ENCODE measurements at regions not wholly inside any gene's neighbourhood (a gene's known extent, or its start where the extent isn't known, plus 50 kb on each side); places are given as distances from the start of the nearest gene placed in this dataset.

DNA sequence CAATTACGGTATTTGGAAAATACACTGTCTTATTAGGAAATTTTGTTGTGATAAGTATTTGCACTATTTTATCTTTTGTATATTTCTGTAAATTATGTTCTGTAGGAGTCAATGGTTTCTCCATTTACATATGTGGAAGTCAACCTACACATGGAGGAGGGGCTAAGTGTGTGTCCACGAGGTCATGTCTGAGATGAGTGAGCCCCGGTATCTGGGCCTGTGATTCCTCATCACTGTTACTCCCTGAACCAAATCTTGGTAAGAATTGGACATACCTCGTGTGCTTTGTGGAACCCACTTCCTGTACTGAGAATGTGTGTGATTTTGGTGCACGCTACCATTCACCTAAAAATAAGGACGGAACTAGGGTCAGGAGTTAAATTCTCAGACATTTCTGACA lies 1105.5 kb downstream of the TMEM121 start:
- H3F3A ChIP-seq (replicated peaks; ENCODE audit: low read depth), result no peaks in the 10 kb centered on the region
- Mint-ChIP-seq H3K4me1 (no peaks in the 10 kb centered on the region), H3K4me3 (no peak overlapping the region), H3K9me3 (peaks cover 95% of the 10 kb centered on the region), H3K27ac (no peak overlapping the region), H3K27me3 (ENCODE audit: insufficient read depth, low read depth, poor library complexity) (no peaks in the 10 kb centered on the region), H3K36me3 (ENCODE audit: low read depth) (peaks cover 45% of the 10 kb centered on the region)
- H3K4me2 ChIP-seq, result no peak overlapping the region
- no peaks in the 10 kb centered on the region for H3K27me3 ChIP-seq (ENCODE audit: insufficient read depth)
- ATAC-seq, result no peak
- H3K79me2 ChIP-seq (replicated peaks; ENCODE audit: insufficient read depth), result no peaks in the 10 kb centered on the region
- peaks cover 3% of the 10 kb centered on the region; the same call in 1 of the 2 replicates for H3K36me3 ChIP-seq (ENCODE audit: insufficient read depth)
- DNase-seq (ENCODE audit: low spot score), result no peak
- TF ChIP-seq STAT1 (IDR thresholded peaks at IDR 0.05; ENCODE audit: unreplicated experiment), result no peak
- TF ChIP-seq ZNF331 (CRISPR knock-in tag; IDR thresholded peaks at IDR 0.05; ENCODE audit: low read depth), result no peak
- no peak for TF ChIP-seq EZH2phosphoT487 (IDR thresholded peaks at IDR 0.05; ENCODE audit: unreplicated experiment)
- TF ChIP-seq NANOG (IDR thresholded peaks at IDR 0.05; ENCODE audit: borderline replicate concordance), result no peak
- TF ChIP-seq CREB1 (CRISPR knock-in tag; IDR thresholded peaks at IDR 0.05; ENCODE audit: low read depth), result no peak
- TF ChIP-seq, protein P1, sequence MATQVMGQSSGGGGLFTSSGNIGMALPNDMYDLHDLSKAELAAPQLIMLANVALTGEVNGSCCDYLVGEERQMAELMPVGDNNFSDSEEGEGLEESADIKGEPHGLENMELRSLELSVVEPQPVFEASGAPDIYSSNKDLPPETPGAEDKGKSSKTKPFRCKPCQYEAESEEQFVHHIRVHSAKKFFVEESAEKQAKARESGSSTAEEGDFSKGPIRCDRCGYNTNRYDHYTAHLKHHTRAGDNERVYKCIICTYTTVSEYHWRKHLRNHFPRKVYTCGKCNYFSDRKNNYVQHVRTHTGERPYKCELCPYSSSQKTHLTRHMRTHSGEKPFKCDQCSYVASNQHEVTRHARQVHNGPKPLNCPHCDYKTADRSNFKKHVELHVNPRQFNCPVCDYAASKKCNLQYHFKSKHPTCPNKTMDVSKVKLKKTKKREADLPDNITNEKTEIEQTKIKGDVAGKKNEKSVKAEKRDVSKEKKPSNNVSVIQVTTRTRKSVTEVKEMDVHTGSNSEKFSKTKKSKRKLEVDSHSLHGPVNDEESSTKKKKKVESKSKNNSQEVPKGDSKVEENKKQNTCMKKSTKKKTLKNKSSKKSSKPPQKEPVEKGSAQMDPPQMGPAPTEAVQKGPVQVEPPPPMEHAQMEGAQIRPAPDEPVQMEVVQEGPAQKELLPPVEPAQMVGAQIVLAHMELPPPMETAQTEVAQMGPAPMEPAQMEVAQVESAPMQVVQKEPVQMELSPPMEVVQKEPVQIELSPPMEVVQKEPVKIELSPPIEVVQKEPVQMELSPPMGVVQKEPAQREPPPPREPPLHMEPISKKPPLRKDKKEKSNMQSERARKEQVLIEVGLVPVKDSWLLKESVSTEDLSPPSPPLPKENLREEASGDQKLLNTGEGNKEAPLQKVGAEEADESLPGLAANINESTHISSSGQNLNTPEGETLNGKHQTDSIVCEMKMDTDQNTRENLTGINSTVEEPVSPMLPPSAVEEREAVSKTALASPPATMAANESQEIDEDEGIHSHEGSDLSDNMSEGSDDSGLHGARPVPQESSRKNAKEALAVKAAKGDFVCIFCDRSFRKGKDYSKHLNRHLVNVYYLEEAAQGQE (IDR thresholded peaks at IDR 0.05; ENCODE audit: unreplicated experiment), result no peak
- TF ChIP-seq, protein P2, sequence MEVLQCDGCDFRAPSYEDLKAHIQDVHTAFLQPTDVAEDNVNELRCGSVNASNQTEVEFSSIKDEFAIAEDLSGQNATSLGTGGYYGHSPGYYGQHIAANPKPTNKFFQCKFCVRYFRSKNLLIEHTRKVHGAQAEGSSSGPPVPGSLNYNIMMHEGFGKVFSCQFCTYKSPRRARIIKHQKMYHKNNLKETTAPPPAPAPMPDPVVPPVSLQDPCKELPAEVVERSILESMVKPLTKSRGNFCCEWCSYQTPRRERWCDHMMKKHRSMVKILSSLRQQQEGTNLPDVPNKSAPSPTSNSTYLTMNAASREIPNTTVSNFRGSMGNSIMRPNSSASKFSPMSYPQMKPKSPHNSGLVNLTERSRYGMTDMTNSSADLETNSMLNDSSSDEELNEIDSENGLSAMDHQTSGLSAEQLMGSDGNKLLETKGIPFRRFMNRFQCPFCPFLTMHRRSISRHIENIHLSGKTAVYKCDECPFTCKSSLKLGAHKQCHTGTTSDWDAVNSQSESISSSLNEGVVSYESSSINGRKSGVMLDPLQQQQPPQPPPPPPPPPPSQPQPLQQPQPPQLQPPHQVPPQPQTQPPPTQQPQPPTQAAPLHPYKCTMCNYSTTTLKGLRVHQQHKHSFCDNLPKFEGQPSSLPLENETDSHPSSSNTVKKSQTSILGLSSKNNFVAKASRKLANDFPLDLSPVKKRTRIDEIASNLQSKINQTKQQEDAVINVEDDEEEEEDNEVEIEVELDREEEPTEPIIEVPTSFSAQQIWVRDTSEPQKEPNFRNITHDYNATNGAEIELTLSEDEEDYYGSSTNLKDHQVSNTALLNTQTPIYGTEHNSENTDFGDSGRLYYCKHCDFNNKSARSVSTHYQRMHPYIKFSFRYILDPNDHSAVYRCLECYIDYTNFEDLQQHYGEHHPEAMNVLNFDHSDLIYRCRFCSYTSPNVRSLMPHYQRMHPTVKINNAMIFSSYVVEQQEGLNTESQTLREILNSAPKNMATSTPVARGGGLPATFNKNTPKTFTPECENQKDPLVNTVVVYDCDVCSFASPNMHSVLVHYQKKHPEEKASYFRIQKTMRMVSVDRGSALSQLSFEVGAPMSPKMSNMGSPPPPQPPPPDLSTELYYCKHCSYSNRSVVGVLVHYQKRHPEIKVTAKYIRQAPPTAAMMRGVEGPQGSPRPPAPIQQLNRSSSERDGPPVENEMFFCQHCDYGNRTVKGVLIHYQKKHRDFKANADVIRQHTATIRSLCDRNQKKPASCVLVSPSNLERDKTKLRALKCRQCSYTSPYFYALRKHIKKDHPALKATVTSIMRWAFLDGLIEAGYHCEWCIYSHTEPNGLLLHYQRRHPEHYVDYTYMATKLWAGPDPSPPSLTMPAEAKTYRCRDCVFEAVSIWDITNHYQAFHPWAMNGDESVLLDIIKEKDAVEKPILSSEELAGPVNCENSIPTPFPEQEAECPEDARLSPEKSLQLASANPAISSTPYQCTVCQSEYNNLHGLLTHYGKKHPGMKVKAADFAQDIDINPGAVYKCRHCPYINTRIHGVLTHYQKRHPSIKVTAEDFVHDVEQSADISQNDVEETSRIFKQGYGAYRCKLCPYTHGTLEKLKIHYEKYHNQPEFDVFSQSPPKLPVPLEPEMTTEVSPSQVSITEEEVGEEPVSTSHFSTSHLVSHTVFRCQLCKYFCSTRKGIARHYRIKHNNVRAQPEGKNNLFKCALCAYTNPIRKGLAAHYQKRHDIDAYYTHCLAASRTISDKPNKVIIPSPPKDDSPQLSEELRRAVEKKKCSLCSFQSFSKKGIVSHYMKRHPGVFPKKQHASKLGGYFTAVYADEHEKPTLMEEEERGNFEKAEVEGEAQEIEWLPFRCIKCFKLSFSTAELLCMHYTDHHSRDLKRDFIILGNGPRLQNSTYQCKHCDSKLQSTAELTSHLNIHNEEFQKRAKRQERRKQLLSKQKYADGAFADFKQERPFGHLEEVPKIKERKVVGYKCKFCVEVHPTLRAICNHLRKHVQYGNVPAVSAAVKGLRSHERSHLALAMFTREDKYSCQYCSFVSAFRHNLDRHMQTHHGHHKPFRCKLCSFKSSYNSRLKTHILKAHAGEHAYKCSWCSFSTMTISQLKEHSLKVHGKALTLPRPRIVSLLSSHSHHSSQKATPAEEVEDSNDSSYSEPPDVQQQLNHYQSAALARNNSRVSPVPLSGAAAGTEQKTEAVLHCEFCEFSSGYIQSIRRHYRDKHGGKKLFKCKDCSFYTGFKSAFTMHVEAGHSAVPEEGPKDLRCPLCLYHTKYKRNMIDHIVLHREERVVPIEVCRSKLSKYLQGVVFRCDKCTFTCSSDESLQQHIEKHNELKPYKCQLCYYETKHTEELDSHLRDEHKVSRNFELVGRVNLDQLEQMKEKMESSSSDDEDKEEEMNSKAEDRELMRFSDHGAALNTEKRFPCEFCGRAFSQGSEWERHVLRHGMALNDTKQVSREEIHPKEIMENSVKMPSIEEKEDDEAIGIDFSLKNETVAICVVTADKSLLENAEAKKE (CRISPR knock-in tag; IDR thresholded peaks at IDR 0.05), result no peak
- TF ChIP-seq EZH2 (IDR thresholded peaks at IDR 0.05; ENCODE audit: low read depth, unreplicated experiment), result no peak
- no peak for TF ChIP-seq POLR2AphosphoS5 (IDR thresholded peaks at IDR 0.05; ENCODE audit: low read depth)
- TF ChIP-seq JUNB (IDR thresholded peaks at IDR 0.05; ENCODE audit: unreplicated experiment), result no peak
- no peak overlapping the region for H3K4me3 ChIP-seq
- H3K4me1 ChIP-seq (ENCODE audit: insufficient read depth), result no peaks in the 10 kb centered on the region
- H2AFZ ChIP-seq, result no peak overlapping the region
- H3K9me2 ChIP-seq (ENCODE audit: insufficient read depth), result no peaks in the 10 kb centered on the region
- H4K20me1 ChIP-seq (replicated peaks; ENCODE audit: insufficient read depth), result no peaks in the 10 kb centered on the region
- H3K27ac ChIP-seq (ENCODE audit: low read depth), result no peak overlapping the region
